ENCODE measurements at regions not wholly inside any gene's neighbourhood (a gene's known extent, or its start where the extent isn't known, plus 50 kb on each side); places are given as distances from the start of the nearest gene placed in this dataset.

DNA sequence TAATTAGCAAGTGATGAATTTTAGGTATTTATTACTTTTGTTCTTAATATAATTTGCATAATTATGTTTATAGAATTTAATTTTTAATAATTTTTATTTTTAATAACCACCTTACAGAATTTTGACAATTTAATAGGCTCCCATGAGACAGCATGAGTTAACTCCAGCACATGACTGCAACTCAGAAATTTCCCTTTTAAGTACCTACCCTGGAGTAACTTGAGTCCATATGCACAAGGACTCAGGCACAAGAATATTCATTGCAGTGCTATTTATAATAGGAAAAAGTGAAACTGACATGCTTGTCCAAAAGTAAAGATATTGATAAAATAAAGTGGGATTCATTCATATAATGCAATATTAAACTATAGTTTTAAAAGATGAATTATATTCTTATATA is 54.1 kb upstream of the C1orf53 start:
- intact Hi-C loops (cut with micrococcal nuclease): no loop called here
- Histone ChIP-seq H3K79me2 (ENCODE audit: control insufficient read depth, insufficient read depth, low read length) (no peaks in the 10 kb centered on the region), H3K27me3 (replicated peaks in 1 of 4; ENCODE audit: control extremely low read depth in 1 of 4, control insufficient read depth in 3 of 4, insufficient read depth in 4 of 4, low read length in 3 of 4) (peaks cover 0 to 4% (median 0%) of the 10 kb centered on the region in 4 experiments), H3K4me1 (ENCODE audit: control insufficient read depth in 2 of 2, insufficient read depth in 2 of 2, low read length in 2 of 2) (no peaks in the 10 kb centered on the region), H2AFZ (ENCODE audit: insufficient read depth, low read depth, low read length, poor library complexity, severe bottlenecking) (no peak overlapping the region), H3K36me3 (replicated peaks in 1 of 2; ENCODE audit: control extremely low read depth in 1 of 2, control insufficient read depth in 1 of 2, extremely low read depth in 1 of 2, insufficient read depth in 2 of 2, low read length in 1 of 2) (no peaks in the 10 kb centered on the region), H3K9ac (ENCODE audit: low read length) (no peak overlapping the region), H4K20me1 (ENCODE audit: control insufficient read depth, insufficient read depth, low read length, poor library complexity, severe bottlenecking) (no peaks in the 10 kb centered on the region), H3K4me3 (ENCODE audit: control extremely low read depth in 1 of 5, extremely low read depth in 1 of 5, insufficient read depth in 1 of 5, low read depth in 2 of 5, low read length in 4 of 5) (no peak overlapping the region), H3K4me2 (replicated peaks; ENCODE audit: low read depth, low read length, poor library complexity, severe bottlenecking) (no peak overlapping the region), H3K27ac (ENCODE audit: low read length in 2 of 2) (no peak overlapping the region), H3K9me3 (ENCODE audit: control extremely low read depth in 1 of 3, control insufficient read depth in 2 of 3, insufficient read depth in 1 of 3, low read length in 2 of 3) (no peaks in the 10 kb centered on the region)
- no peak for TF ChIP-seq EZH2 (IDR thresholded peaks at IDR 0.05; ENCODE audit: borderline replicate concordance, insufficient read depth, low read depth, low read length, poor library complexity, severe bottlenecking)
- TF ChIP-seq, protein P1, sequence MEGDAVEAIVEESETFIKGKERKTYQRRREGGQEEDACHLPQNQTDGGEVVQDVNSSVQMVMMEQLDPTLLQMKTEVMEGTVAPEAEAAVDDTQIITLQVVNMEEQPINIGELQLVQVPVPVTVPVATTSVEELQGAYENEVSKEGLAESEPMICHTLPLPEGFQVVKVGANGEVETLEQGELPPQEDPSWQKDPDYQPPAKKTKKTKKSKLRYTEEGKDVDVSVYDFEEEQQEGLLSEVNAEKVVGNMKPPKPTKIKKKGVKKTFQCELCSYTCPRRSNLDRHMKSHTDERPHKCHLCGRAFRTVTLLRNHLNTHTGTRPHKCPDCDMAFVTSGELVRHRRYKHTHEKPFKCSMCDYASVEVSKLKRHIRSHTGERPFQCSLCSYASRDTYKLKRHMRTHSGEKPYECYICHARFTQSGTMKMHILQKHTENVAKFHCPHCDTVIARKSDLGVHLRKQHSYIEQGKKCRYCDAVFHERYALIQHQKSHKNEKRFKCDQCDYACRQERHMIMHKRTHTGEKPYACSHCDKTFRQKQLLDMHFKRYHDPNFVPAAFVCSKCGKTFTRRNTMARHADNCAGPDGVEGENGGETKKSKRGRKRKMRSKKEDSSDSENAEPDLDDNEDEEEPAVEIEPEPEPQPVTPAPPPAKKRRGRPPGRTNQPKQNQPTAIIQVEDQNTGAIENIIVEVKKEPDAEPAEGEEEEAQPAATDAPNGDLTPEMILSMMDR (IDR thresholded peaks at IDR 0.05): no peak
- ATAC-seq (ENCODE audit: low read depth) (no peak), DNase-seq (no peak)
- H3K4me3 Mint-ChIP-seq: no peak overlapping the region
- POLR2A ChIA-PET: no interaction called here
- H3K4me1 Mint-ChIP-seq: no peaks in the 10 kb centered on the region
- H3K9me3 Mint-ChIP-seq (ENCODE audit: insufficient read depth): no peaks in the 10 kb centered on the region
- H3K27ac Mint-ChIP-seq: no peak overlapping the region
- peaks cover 12% of the 10 kb centered on the region for H3K27me3 Mint-ChIP-seq
- CTCF ChIA-PET: no interaction called here

DNA sequence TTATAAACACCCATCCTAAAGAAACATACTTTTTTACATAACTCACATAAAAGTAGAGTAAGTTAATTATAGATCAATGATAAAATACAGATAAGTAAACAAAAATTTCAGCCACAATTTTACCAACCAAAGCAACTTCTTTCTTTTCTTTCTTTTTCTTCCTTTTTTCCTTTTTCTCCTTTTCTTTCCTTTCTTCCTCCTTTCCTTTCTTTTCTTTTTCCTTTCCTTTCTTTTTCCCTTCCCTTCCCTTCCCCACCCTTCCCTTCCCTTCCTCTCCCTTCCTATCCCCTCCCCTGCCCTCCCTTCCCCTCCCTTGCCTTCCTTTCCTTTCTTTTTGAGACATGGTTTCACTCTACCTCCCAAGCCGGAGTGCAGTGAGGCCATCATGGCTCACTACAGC is 56.5 kb upstream of the C1orf53 start:
- Mint-ChIP-seq H3K9me3 (ENCODE audit: insufficient read depth) (no peaks in the 10 kb centered on the region), H3K27ac (no peak overlapping the region), H3K4me3 (no peak overlapping the region), H3K4me1 (no peaks in the 10 kb centered on the region), H3K27me3 (no peaks in the 10 kb centered on the region)
- no peaks in the 10 kb centered on the region for H3K36me3 ChIP-seq (replicated peaks in 1 of 2; ENCODE audit: control extremely low read depth in 1 of 2, control insufficient read depth in 1 of 2, extremely low read depth in 1 of 2, insufficient read depth in 2 of 2, low read length in 1 of 2)
- TF ChIP-seq EZH2 (IDR thresholded peaks at IDR 0.05; ENCODE audit: borderline replicate concordance, insufficient read depth, low read depth, low read length, poor library complexity, severe bottlenecking): no peak
- TF ChIP-seq, protein P1 (IDR thresholded peaks at IDR 0.05): no peak
- no peak overlapping the region for H3K9ac ChIP-seq (ENCODE audit: low read length)
- H3K4me3 ChIP-seq (ENCODE audit: control extremely low read depth in 1 of 5, extremely low read depth in 1 of 5, insufficient read depth in 1 of 5, low read depth in 2 of 5, low read length in 4 of 5): no peak overlapping the region
- WGBS (ENCODE audit: insufficient coverage): no CpG with 5 or more reads among the region's 1 CpG
- no peaks in the 10 kb centered on the region for H3K9me3 ChIP-seq (ENCODE audit: control extremely low read depth in 1 of 3, control insufficient read depth in 2 of 3, insufficient read depth in 1 of 3, low read length in 2 of 3)
- H4K20me1 ChIP-seq (ENCODE audit: control insufficient read depth, insufficient read depth, low read length, poor library complexity, severe bottlenecking): no peaks in the 10 kb centered on the region
- no peaks in the 10 kb centered on the region for H3K4me1 ChIP-seq (ENCODE audit: control insufficient read depth in 2 of 2, insufficient read depth in 2 of 2, low read length in 2 of 2)
- POLR2A ChIA-PET: no interaction called here
- DNase-seq (no peak), ATAC-seq (ENCODE audit: low read depth) (no peak)
- intact Hi-C loops (cut with micrococcal nuclease): no loop called here
- no peak overlapping the region for H3K27ac ChIP-seq (ENCODE audit: low read length in 2 of 2)
- CTCF ChIA-PET: no interaction called here
- H2AFZ ChIP-seq (ENCODE audit: insufficient read depth, low read depth, low read length, poor library complexity, severe bottlenecking): no peak overlapping the region
- H3K79me2 ChIP-seq (ENCODE audit: control insufficient read depth, insufficient read depth, low read length): no peaks in the 10 kb centered on the region
- peaks cover 0 to 4% (median 0%) of the 10 kb centered on the region in 4 experiments for H3K27me3 ChIP-seq (replicated peaks in 1 of 4; ENCODE audit: control extremely low read depth in 1 of 4, control insufficient read depth in 3 of 4, insufficient read depth in 4 of 4, low read length in 3 of 4)
- H3K4me2 ChIP-seq (replicated peaks; ENCODE audit: low read depth, low read length, poor library complexity, severe bottlenecking): no peak overlapping the region
